WTC11 (cell line): ENCODE measurements at regions not wholly inside any gene's neighbourhood (a gene's known extent, or its start where the extent isn't known, plus 50 kb on each side); places are given as distances from the start of the nearest gene placed in this dataset.

ENCODE experiments used
- ATAC-seq: fragments of 200-7000 bp; cut with Tn5 transposase; 2 replicates; pipeline ENCODE4 v1.10.0; 2021; ENCODE audit warnings: mild to moderate bottlenecking, moderate library complexity
- CTCF ChIA-PET: fragments of 300-600 bp; sonication (Branson Sonifier 250); formaldehyde crosslinking; loops from one replicate; lab custom pipeline; 2021; ENCODE audit warnings: antibody characterized with exemption; lab: Charles Lee
- POLR2A ChIA-PET: fragments of 350-600 bp; sonication (Branson Sonifier 250); formaldehyde crosslinking; loops from one replicate; lab custom pipeline; 2021; ENCODE audit warnings: antibody characterized with exemption; lab: Charles Lee
- DNase-seq: peaks from one replicate; pipeline ENCODE4 v3.0.0; 2021; ENCODE audit warnings: low spot score
- H3K27ac Mint-ChIP-seq: 2 replicates; pipeline ENCODE4 v1.8.0; 2021; ENCODE audit warnings: mixed read lengths
- H3K27me3 Mint-ChIP-seq: 2 replicates; pipeline ENCODE4 v1.8.0; 2021; ENCODE audit warnings: low read depth, mild to moderate bottlenecking, moderate library complexity, mixed read lengths
- H3K36me3 Mint-ChIP-seq: 2 replicates; pipeline ENCODE4 v1.8.0; 2021; ENCODE audit warnings: mixed read lengths
- H3K4me1 Mint-ChIP-seq: 2 replicates; pipeline ENCODE4 v1.8.0; 2022; ENCODE audit warnings: mixed read lengths
- H3K4me3 Mint-ChIP-seq: 2 replicates; pipeline ENCODE4 v1.8.0; 2021; ENCODE audit warnings: mild to moderate bottlenecking, moderate library complexity, mixed read lengths
- H3K9me3 Mint-ChIP-seq: 2 replicates; pipeline ENCODE4 v1.8.0; 2021; ENCODE audit warnings: mixed read lengths
- CBFB ChIP-seq: sonication (generic); formaldehyde crosslinking; IDR thresholded peaks from 2 replicates; pipeline ENCODE4 v1.8.1; 2022; ENCODE audit warnings: mild to moderate bottlenecking, low read depth, missing genetic modification reagents
- CREM ChIP-seq: sonication (generic); formaldehyde crosslinking; IDR thresholded peaks from 2 replicates; pipeline ENCODE4 v1.8.1; 2022; ENCODE audit warnings: mild to moderate bottlenecking, missing genetic modification reagents, moderate library complexity
- ETV6 ChIP-seq: sonication (generic); formaldehyde crosslinking; IDR thresholded peaks from 2 replicates; pipeline ENCODE4 v1.8.1; 2022; ENCODE audit warnings: mild to moderate bottlenecking, missing genetic modification reagents
- FOXK1 ChIP-seq: sonication (generic); formaldehyde crosslinking; IDR thresholded peaks from 2 replicates; pipeline ENCODE4 v1.8.0; 2022; ENCODE audit warnings: mild to moderate bottlenecking, moderate library complexity, missing genetic modification reagents
- FOXP1 ChIP-seq: sonication (generic); formaldehyde crosslinking; IDR thresholded peaks from 2 replicates; pipeline ENCODE4 v1.8.0; 2022; ENCODE audit warnings: missing genetic modification reagents, mild to moderate bottlenecking, moderate library complexity, borderline replicate concordance
- GTF2I ChIP-seq: fragments of 250-450 bp; sonication (Bioruptor Pico); conservative IDR thresholded peaks from 2 replicates; pipeline ENCODE4 v1.4.0; 2021; ENCODE audit warnings: mild to moderate bottlenecking
- JUN ChIP-seq: sonication (generic); formaldehyde crosslinking; IDR thresholded peaks from 2 replicates; pipeline ENCODE4 v1.8.0; 2023; ENCODE audit warnings: mild to moderate bottlenecking, missing genetic modification reagents
- MXD4 ChIP-seq: fragments of 250-450 bp; sonication (Bioruptor Pico); IDR thresholded peaks from 2 replicates; pipeline ENCODE4 v1.8.0; 2021; ENCODE audit warnings: mild to moderate bottlenecking, moderate library complexity, borderline replicate concordance
- SMAD4 ChIP-seq: sonication (generic); formaldehyde crosslinking; IDR thresholded peaks from 2 replicates; pipeline ENCODE4 v1.8.0; 2022; ENCODE audit warnings: mild to moderate bottlenecking, missing genetic modification reagents
- TEAD1 ChIP-seq: sonication (generic); formaldehyde crosslinking; IDR thresholded peaks from 2 replicates; pipeline ENCODE4 v1.8.0; 2022; ENCODE audit warnings: mild to moderate bottlenecking, missing genetic modification reagents
- TP53 ChIP-seq: sonication (generic); formaldehyde crosslinking; IDR thresholded peaks from 2 replicates; pipeline ENCODE4 v1.8.1; 2023; ENCODE audit warnings: mild to moderate bottlenecking, missing genetic modification reagents
- ZNF263 ChIP-seq: sonication (generic); formaldehyde crosslinking; IDR thresholded peaks from 2 replicates; pipeline ENCODE4 v1.8.1; 2022; ENCODE audit warnings: low read depth, mild to moderate bottlenecking, moderate library complexity, missing genetic modification reagents
- ZNF423 ChIP-seq: fragments of 250-450 bp; sonication (Bioruptor Pico); IDR thresholded peaks from 2 replicates; pipeline ENCODE4 v2.1.2; 2022; ENCODE audit warnings: mild to moderate bottlenecking, moderate library complexity
- TF ChIP-seq, protein P1 (sequence below): sonication (generic); formaldehyde crosslinking; IDR thresholded peaks from 2 replicates; pipeline ENCODE4 v1.8.1; 2023; ENCODE audit warnings: mild to moderate bottlenecking, missing genetic modification reagents, moderate library complexity
- TF ChIP-seq, protein P2 (sequence below): sonication (generic); formaldehyde crosslinking; IDR thresholded peaks from 2 replicates; pipeline ENCODE4 v1.8.0; 2023; ENCODE audit warnings: missing genetic modification reagents
- TF ChIP-seq, protein P3 (sequence below): fragments of 200-600 bp; IDR thresholded peaks from 2 replicates; pipeline ENCODE4 v1.8.0; 2022; ENCODE audit warnings: antibody characterized with exemption
- TF ChIP-seq, protein P4 (sequence below): sonication (generic); formaldehyde crosslinking; IDR thresholded peaks from 2 replicates; pipeline ENCODE4 v1.8.1; 2022; ENCODE audit warnings: mild to moderate bottlenecking, moderate library complexity, missing genetic modification reagents
- TF ChIP-seq, protein P5 (sequence below): sonication (generic); formaldehyde crosslinking; IDR thresholded peaks from 2 replicates; pipeline ENCODE4 v1.8.0; 2022; ENCODE audit warnings: mild to moderate bottlenecking, missing genetic modification reagents
- TF ChIP-seq, protein P6 (sequence below): sonication (generic); formaldehyde crosslinking; IDR thresholded peaks from 2 replicates; pipeline ENCODE4 v1.8.0; 2022; ENCODE audit warnings: mild to moderate bottlenecking, missing genetic modification reagents
- TF ChIP-seq, protein P7 (sequence below): fragments of 250-450 bp; sonication (Bioruptor Pico); IDR thresholded peaks from 2 replicates; pipeline ENCODE4 v1.9.0; 2021; ENCODE audit warnings: moderate library complexity, mild to moderate bottlenecking, inconsistent platforms, borderline replicate concordance
- TF ChIP-seq, protein P8 (sequence below): sonication (generic); formaldehyde crosslinking; IDR thresholded peaks from 2 replicates; pipeline ENCODE4 v1.8.1; 2022; ENCODE audit warnings: low read depth, mild to moderate bottlenecking, moderate library complexity, missing genetic modification reagents, borderline replicate concordance

DNA sequence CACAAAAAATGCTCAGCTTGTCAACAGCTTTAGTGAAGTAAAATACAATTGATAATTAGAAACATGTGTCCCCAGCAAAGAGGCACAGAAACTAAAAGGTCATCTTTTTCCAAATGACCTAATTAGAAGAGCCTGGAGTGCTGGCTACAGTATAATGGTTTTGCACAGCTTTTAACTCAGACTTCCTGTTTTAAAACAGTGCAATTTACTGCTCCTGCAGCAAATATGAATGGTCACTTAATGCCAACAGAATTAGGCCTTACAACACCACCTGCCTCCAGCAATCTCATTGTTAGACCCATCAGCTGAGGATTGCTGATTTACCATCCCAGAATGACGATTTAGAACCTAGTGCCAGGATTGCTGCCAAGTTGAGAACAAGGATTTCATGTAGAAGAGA lies 239.3 kb downstream of the CETN3 start (continued):
- TF ChIP-seq, protein P1, sequence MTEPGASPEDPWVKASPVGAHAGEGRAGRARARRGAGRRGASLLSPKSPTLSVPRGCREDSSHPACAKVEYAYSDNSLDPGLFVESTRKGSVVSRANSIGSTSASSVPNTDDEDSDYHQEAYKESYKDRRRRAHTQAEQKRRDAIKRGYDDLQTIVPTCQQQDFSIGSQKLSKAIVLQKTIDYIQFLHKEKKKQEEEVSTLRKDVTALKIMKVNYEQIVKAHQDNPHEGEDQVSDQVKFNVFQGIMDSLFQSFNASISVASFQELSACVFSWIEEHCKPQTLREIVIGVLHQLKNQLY (CRISPR knock-in tag), result no peak
- no peak for TF ChIP-seq ETV6 (CRISPR knock-in tag)
- TF ChIP-seq TEAD1 (CRISPR knock-in tag), result no peak
- no peak for TF ChIP-seq TP53
- TF ChIP-seq, protein P2, sequence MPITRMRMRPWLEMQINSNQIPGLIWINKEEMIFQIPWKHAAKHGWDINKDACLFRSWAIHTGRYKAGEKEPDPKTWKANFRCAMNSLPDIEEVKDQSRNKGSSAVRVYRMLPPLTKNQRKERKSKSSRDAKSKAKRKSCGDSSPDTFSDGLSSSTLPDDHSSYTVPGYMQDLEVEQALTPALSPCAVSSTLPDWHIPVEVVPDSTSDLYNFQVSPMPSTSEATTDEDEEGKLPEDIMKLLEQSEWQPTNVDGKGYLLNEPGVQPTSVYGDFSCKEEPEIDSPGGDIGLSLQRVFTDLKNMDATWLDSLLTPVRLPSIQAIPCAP (CRISPR knock-in tag), result no peak
- TF ChIP-seq, protein P3, sequence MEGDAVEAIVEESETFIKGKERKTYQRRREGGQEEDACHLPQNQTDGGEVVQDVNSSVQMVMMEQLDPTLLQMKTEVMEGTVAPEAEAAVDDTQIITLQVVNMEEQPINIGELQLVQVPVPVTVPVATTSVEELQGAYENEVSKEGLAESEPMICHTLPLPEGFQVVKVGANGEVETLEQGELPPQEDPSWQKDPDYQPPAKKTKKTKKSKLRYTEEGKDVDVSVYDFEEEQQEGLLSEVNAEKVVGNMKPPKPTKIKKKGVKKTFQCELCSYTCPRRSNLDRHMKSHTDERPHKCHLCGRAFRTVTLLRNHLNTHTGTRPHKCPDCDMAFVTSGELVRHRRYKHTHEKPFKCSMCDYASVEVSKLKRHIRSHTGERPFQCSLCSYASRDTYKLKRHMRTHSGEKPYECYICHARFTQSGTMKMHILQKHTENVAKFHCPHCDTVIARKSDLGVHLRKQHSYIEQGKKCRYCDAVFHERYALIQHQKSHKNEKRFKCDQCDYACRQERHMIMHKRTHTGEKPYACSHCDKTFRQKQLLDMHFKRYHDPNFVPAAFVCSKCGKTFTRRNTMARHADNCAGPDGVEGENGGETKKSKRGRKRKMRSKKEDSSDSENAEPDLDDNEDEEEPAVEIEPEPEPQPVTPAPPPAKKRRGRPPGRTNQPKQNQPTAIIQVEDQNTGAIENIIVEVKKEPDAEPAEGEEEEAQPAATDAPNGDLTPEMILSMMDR, result no peak

DNA sequence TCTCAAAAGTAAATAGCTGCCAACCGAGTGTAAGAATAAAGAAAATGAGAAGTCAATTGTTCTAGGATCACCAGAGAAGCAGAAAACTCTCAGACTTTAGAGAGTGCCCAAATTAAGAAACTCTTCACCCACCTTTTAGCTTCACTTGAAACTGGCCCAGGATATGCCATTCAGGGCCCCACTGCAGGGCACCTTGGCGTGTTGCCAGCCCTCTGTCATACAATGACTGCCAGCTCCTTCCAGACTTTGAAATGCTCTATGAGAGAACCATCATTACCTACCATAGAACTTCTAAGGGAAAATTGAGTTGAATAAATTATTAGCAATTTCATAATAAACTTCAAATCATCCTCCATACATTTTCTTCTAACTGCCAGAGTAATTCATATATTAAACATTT lies 240.5 kb downstream of the CETN3 start:
- ChIA-PET POLR2A (no interaction called here), CTCF (interaction anchor here (1.0 kb wide), 1 partner anchor 96 kb away, joined by 3 read pairs; no protein-coding TSS in a partner anchor)
- no peaks in the 10 kb centered on the region; the same call in 1 of the 2 replicates for H3K27me3 Mint-ChIP-seq
- TF ChIP-seq CREM (CRISPR knock-in tag) (no peak), ZNF263 (CRISPR knock-in tag) (no peak), MXD4 (CRISPR knock-in tag) (no peak), FOXP1 (CRISPR knock-in tag) (no peak), FOXK1 (CRISPR knock-in tag) (no peak), JUN (CRISPR knock-in tag) (no peak), ETV6 (CRISPR knock-in tag) (no peak), SMAD4 (CRISPR knock-in tag) (no peak), GTF2I (no peak), ZNF423 (CRISPR knock-in tag) (no peak), CBFB (CRISPR knock-in tag) (no peak)
- TF ChIP-seq, protein P4, sequence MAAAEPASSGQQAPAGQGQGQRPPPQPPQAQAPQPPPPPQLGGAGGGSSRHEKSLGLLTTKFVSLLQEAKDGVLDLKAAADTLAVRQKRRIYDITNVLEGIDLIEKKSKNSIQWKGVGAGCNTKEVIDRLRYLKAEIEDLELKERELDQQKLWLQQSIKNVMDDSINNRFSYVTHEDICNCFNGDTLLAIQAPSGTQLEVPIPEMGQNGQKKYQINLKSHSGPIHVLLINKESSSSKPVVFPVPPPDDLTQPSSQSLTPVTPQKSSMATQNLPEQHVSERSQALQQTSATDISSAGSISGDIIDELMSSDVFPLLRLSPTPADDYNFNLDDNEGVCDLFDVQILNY (CRISPR knock-in tag), result no peak
- TF ChIP-seq, protein P5, sequence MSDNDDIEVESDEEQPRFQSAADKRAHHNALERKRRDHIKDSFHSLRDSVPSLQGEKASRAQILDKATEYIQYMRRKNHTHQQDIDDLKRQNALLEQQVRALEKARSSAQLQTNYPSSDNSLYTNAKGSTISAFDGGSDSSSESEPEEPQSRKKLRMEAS, result no peak
- TF ChIP-seq, protein P6, sequence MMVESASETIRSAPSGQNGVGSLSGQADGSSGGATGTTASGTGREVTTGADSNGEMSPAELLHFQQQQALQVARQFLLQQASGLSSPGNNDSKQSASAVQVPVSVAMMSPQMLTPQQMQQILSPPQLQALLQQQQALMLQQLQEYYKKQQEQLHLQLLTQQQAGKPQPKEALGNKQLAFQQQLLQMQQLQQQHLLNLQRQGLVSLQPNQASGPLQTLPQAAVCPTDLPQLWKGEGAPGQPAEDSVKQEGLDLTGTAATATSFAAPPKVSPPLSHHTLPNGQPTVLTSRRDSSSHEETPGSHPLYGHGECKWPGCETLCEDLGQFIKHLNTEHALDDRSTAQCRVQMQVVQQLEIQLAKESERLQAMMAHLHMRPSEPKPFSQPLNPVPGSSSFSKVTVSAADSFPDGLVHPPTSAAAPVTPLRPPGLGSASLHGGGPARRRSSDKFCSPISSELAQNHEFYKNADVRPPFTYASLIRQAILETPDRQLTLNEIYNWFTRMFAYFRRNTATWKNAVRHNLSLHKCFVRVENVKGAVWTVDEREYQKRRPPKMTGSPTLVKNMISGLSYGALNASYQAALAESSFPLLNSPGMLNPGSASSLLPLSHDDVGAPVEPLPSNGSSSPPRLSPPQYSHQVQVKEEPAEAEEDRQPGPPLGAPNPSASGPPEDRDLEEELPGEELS (CRISPR knock-in tag), result no peak
- TF ChIP-seq, protein P7, sequence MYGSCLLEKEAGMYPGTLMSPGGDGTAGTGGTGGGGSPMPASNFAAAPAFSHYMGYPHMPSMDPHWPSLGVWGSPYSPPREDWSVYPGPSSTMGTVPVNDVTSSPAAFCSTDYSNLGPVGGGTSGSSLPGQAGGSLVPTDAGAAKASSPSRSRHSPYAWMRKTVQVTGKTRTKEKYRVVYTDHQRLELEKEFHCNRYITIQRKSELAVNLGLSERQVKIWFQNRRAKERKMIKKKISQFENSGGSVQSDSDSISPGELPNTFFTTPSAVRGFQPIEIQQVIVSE (CRISPR knock-in tag), result no peak
- TF ChIP-seq, protein P8, sequence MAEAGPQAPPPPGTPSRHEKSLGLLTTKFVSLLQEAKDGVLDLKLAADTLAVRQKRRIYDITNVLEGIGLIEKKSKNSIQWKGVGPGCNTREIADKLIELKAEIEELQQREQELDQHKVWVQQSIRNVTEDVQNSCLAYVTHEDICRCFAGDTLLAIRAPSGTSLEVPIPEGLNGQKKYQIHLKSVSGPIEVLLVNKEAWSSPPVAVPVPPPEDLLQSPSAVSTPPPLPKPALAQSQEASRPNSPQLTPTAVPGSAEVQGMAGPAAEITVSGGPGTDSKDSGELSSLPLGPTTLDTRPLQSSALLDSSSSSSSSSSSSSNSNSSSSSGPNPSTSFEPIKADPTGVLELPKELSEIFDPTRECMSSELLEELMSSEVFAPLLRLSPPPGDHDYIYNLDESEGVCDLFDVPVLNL (CRISPR knock-in tag), result no peak
- no peak for DNase-seq
- H3K9me3 Mint-ChIP-seq, result no peaks in the 10 kb centered on the region
- H3K4me1 Mint-ChIP-seq, result peaks cover 1% of the 10 kb centered on the region
- no peaks in the 10 kb centered on the region for H3K36me3 Mint-ChIP-seq
- no peak overlapping the region for H3K27ac Mint-ChIP-seq
- H3K4me3 Mint-ChIP-seq, result no peak overlapping the region
- no peak for ATAC-seq
